B cell (primary cell): ENCODE measurements at regions not wholly inside any gene's neighbourhood (a gene's known extent, or its start where the extent isn't known, plus 50 kb on each side); places are given as distances from the start of the nearest gene placed in this dataset.

ENCODE experiments used
- ATAC-seq: fragments of 200-7000 bp; cut with Tn5 transposase; one replicate; pipeline ENCODE4 v1.10.0; 2021; ENCODE audit warnings: low read depth, mild to moderate bottlenecking, moderate number of reproducible peaks, moderate library complexity
- CTCF ChIA-PET: fragments of 350-600 bp; sonication (Branson Sonifier 250); formaldehyde crosslinking; loops from one replicate; lab custom pipeline; 2021; ENCODE audit warnings: antibody characterized with exemption, inconsistent platforms; lab: Charles Lee
- POLR2A ChIA-PET: fragments of 350-600 bp; sonication (Branson Sonifier 250); formaldehyde crosslinking; loops from one replicate; lab custom pipeline; 2021; ENCODE audit warnings: antibody characterized with exemption; lab: Charles Lee
- DNase-seq: peaks from one replicate; pipeline ENCODE4 v3.0.0; 2013
- H2AFZ ChIP-seq: 2 replicates; pipeline ENCODE4 v1.6.1; 2012; ENCODE audit warnings: mild to moderate bottlenecking, low read depth, low read length; ENCODE audit not compliant: insufficient read depth, poor library complexity, severe bottlenecking
- H3K27ac ChIP-seq, 2 donors: 1 replicate in 1 of 2; 2 replicates in 1 of 2; pipeline ENCODE4 v1.5.1; 2012 to 2013; ENCODE audit warnings: low read length in 2 of 2, mild to moderate bottlenecking in 2 of 2, moderate library complexity in 1 of 2
- H3K27me3 ChIP-seq, 4 experiments: fragments of 200-600 bp in 1 of 4; sonication (generic) in 1 of 4; replicated peaks in 1 of 4; 1 replicate in 2 of 4; 2 replicates in 2 of 4; pipeline versions ENCODE4 v1.6.1 to v1.7.0; 2013 to 2016; ENCODE audit warnings: low read length in 3 of 4, mild to moderate bottlenecking in 2 of 4, mixed read lengths in 1 of 4, moderate library complexity in 1 of 4; ENCODE audit not compliant: insufficient read depth in 4 of 4, control insufficient read depth in 3 of 4; ENCODE audit errors: control extremely low read depth in 1 of 4
- H3K36me3 ChIP-seq, 2 experiments: replicated peaks in 1 of 2; 1 replicate in 1 of 2; 2 replicates in 1 of 2; pipeline versions ENCODE4 v1.6.1 to v1.7.1; 2013; ENCODE audit warnings: low read length in 1 of 2; ENCODE audit not compliant: insufficient read depth in 2 of 2, control insufficient read depth in 1 of 2; ENCODE audit errors: control extremely low read depth in 1 of 2, extremely low read depth in 1 of 2
- H3K4me1 ChIP-seq, 2 donors: fragments of 200-600 bp in 1 of 2; sonication (generic) in 1 of 2; 1 replicate in 1 of 2; 2 replicates in 1 of 2; pipeline versions ENCODE4 v1.5.1 to v1.6.1; 2013 to 2017; ENCODE audit warnings: low read length in 2 of 2; ENCODE audit not compliant: control insufficient read depth in 2 of 2, insufficient read depth in 2 of 2
- H3K4me2 ChIP-seq: replicated peaks from 2 replicates; pipeline ENCODE3; 2012; ENCODE audit warnings: mild to moderate bottlenecking, low read depth, low read length; ENCODE audit not compliant: poor library complexity, severe bottlenecking
- H3K4me3 ChIP-seq, 5 experiments: fragments of 200-600 bp in 1 of 5; sonication (generic) in 1 of 5; 1 replicate in 3 of 5; 2 replicates in 2 of 5; pipeline versions ENCODE4 v1.5.1 to v1.7.0; 2011 to 2016; ENCODE audit warnings: low read length in 4 of 5, mild to moderate bottlenecking in 4 of 5, low read depth in 2 of 5, control low read depth in 1 of 5, moderate library complexity in 1 of 5; ENCODE audit not compliant: insufficient read depth in 1 of 5; ENCODE audit errors: control extremely low read depth in 1 of 5, extremely low read depth in 1 of 5
- H3K79me2 ChIP-seq: fragments of 200-600 bp; sonication (generic); one replicate; pipeline ENCODE4 v1.6.0; 2016; ENCODE audit warnings: low read length; ENCODE audit not compliant: control insufficient read depth, insufficient read depth
- H3K9ac ChIP-seq: fragments of 200-600 bp; sonication (generic); 2 replicates; pipeline ENCODE4 v1.6.1; 2017; ENCODE audit warnings: mild to moderate bottlenecking, low read length, moderate library complexity
- H3K9me3 ChIP-seq, 3 donors: one replicate each; pipeline versions ENCODE4 v1.6.1 to v1.7.1; 2013; ENCODE audit warnings: low read length in 2 of 3; ENCODE audit not compliant: control insufficient read depth in 2 of 3, insufficient read depth in 1 of 3; ENCODE audit errors: control extremely low read depth in 1 of 3
- H4K20me1 ChIP-seq: 2 replicates; pipeline ENCODE4 v1.6.0; 2012; ENCODE audit warnings: mild to moderate bottlenecking, low read length; ENCODE audit not compliant: insufficient read depth, control insufficient read depth, poor library complexity, severe bottlenecking
- H3K27ac Mint-ChIP-seq: one replicate; pipeline ENCODE4 v1.8.0; 2021; ENCODE audit warnings: mixed read lengths
- H3K27me3 Mint-ChIP-seq: one replicate; pipeline ENCODE4 v1.8.0; 2021; ENCODE audit warnings: mixed read lengths
- H3K4me1 Mint-ChIP-seq: one replicate; pipeline ENCODE4 v1.8.0; 2021; ENCODE audit warnings: mixed read lengths
- H3K4me3 Mint-ChIP-seq: one replicate; pipeline ENCODE4 v1.8.0; 2021; ENCODE audit warnings: mixed read lengths
- H3K9me3 Mint-ChIP-seq: one replicate; pipeline ENCODE4 v1.8.0; 2022; ENCODE audit warnings: mixed read lengths; ENCODE audit not compliant: insufficient read depth
- CTCF ChIP-seq: fragments of 200-600 bp; IDR thresholded peaks from one replicate; pipeline ENCODE4 v1.8.0; 2022; ENCODE audit warnings: antibody characterized with exemption, mild to moderate bottlenecking
- EZH2 ChIP-seq: IDR thresholded peaks from 2 replicates; pipeline ENCODE4 v1.6.1; 2012; ENCODE audit warnings: borderline replicate concordance, low read depth, mild to moderate bottlenecking, moderate library complexity, low read length; ENCODE audit not compliant: insufficient read depth, poor library complexity, severe bottlenecking
- WGBS: methylation state at CpG from one replicate; pipeline ENCODE4 v1.1.5; 2013; ENCODE audit warnings: missing lambda C conversion rate; ENCODE audit not compliant: insufficient coverage; 5-methylcytosine and 5-hydroxymethylcytosine counted together
- intact Hi-C: fragments of 100-400 bp; cut with micrococcal nuclease; formaldehyde crosslinking; loops from one replicate; pipeline ENCODE4 v1.10.0; 2022

- DNase-seq (no peak), ATAC-seq (no peak)
- CTCF ChIA-PET: no interaction called here
- Histone ChIP-seq H3K4me3 (no peak overlapping the region), H4K20me1 (no peaks in the 10 kb centered on the region), H3K36me3 (no peaks in the 10 kb centered on the region), H3K9me3 (no peaks in the 10 kb centered on the region), H3K4me2 (no peak overlapping the region), H3K27me3 (no peaks in the 10 kb centered on the region), H3K4me1 (no peaks in the 10 kb centered on the region), H3K27ac (no peak overlapping the region), H3K79me2 (no peaks in the 10 kb centered on the region), H3K9ac (no peak overlapping the region), H2AFZ (no peak overlapping the region)
- Mint-ChIP-seq H3K4me1 (no peaks in the 10 kb centered on the region), H3K27ac (no peak overlapping the region), H3K27me3 (peaks cover 7% of the 10 kb centered on the region), H3K4me3 (no peak overlapping the region), H3K9me3 (no peaks in the 10 kb centered on the region)
- no peak for TF ChIP-seq EZH2
- no peak for TF ChIP-seq CTCF
- POLR2A ChIA-PET: no interaction called here
- 7% methylated on average over 2 of the region's 4 CpGs for WGBS
- intact Hi-C loops: no loop called here
Measured at GRCh38 chr5:39498278-39498952, 73.6 kb upstream of the DAB2 start.

- peaks cover 7% of the 10 kb centered on the region for H3K27me3 Mint-ChIP-seq
- H3K27ac ChIP-seq: no peak overlapping the region
- no peak overlapping the region for H3K27ac Mint-ChIP-seq
- no peaks in the 10 kb centered on the region for H3K9me3 ChIP-seq
- DNase-seq (no peak), ATAC-seq (no peak)
- H3K4me2 ChIP-seq: no peak overlapping the region
- H3K79me2 ChIP-seq: no peaks in the 10 kb centered on the region
- no peak overlapping the region for H2AFZ ChIP-seq
- intact Hi-C loops: no loop called here
- H4K20me1 ChIP-seq: no peaks in the 10 kb centered on the region
- WGBS: no CpG with 5 or more reads among the region's 4 CpGs
- no peaks in the 10 kb centered on the region for H3K27me3 ChIP-seq
- POLR2A ChIA-PET: no interaction called here
- CTCF ChIA-PET: no interaction called here
- H3K9ac ChIP-seq: no peak overlapping the region
- no peaks in the 10 kb centered on the region for H3K4me1 Mint-ChIP-seq
- TF ChIP-seq EZH2 (no peak), CTCF (no peak)
- H3K4me3 Mint-ChIP-seq: no peak overlapping the region
- no peaks in the 10 kb centered on the region for H3K9me3 Mint-ChIP-seq
- no peak overlapping the region for H3K4me3 ChIP-seq
- no peaks in the 10 kb centered on the region for H3K4me1 ChIP-seq
- H3K36me3 ChIP-seq: no peaks in the 10 kb centered on the region
Measured at GRCh38 chr5:39497322-39497721, 72.5 kb upstream of the DAB2 start.
